ENCODE measurements at regions not wholly inside any gene's neighbourhood (a gene's known extent, or its start where the extent isn't known, plus 50 kb on each side); places are given as distances from the start of the nearest gene placed in this dataset.
A peak's percentile ranks its signal among the peaks of the same experiment; 100 is the strongest.

DNA sequence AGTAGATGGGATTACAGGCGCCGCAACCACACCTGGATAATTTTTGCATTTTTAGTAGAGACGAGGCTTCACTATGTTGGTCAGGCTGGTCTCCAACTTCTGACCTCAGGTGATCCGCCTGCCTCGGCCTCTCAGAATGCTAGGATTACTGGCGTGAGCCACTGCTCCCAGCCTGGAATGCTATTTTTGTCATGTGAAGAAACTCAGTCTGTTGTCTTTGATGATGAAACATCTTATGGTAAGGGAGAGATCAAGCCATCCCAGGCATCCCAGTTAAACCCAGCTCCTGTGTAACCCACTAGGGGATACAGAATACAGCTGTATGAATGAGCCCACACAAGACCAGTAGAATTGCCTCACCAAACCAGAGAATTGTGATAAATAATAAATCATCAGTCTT lies 83.6 kb upstream of the RBM24 start:
- TF ChIP-seq HDAC8 (tag; IDR thresholded peaks at IDR 0.05), result no peak
- no peak for TF ChIP-seq XRCC4 (IDR thresholded peaks at IDR 0.05; ENCODE audit: extremely low read depth, insufficient read depth, insufficient read length)
- no peak for TF ChIP-seq HMGN3 (IDR thresholded peaks at IDR 0.05; ENCODE audit: borderline replicate concordance, extremely low read depth, insufficient read length, low read depth, low read length)
- no peak for TF ChIP-seq CBFB (CRISPR knock-in tag; IDR thresholded peaks at IDR 0.05)
- TF ChIP-seq, protein P1, sequence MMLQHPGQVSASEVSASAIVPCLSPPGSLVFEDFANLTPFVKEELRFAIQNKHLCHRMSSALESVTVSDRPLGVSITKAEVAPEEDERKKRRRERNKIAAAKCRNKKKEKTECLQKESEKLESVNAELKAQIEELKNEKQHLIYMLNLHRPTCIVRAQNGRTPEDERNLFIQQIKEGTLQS (IDR thresholded peaks at IDR 0.05), result 0 out of 2 replicates have a peak, but pooled peaks have one; percentile 15
- TF ChIP-seq, protein P1 (CRISPR knock-in tag; conservative IDR thresholded peaks at IDR 0.05), result no peak
- no peak for TF ChIP-seq THRAP3 (IDR thresholded peaks at IDR 0.05; ENCODE audit: borderline replicate concordance)
- no peak for TF ChIP-seq KDM4B (IDR thresholded peaks at IDR 0.05; ENCODE audit: borderline replicate concordance in 2 of 2, low read depth in 1 of 2)
- Histone ChIP-seq H3K36me3 (ENCODE audit: control insufficient read depth, insufficient read depth, low read length) (no peaks in the 10 kb centered on the region), H3K9ac (ENCODE audit: insufficient read depth in 1 of 2, low read depth in 2 of 2, low read length in 2 of 2) (no peak overlapping the region), H3K27ac (ENCODE audit: extremely low read depth, low read depth, low read length) (no peak overlapping the region), H3K4me1 (replicated peaks in 1 of 2; ENCODE audit: control insufficient read depth in 2 of 2, insufficient read depth in 2 of 2, low read length in 2 of 2) (no peaks in the 10 kb centered on the region; a peak in 1 of 5 replicates), H3K9me3 (replicated peaks; ENCODE audit: control insufficient read depth, insufficient read depth, low read depth, low read length) (no peaks in the 10 kb centered on the region), H3K4me3 (no peak overlapping the region), H3K27me3 (ENCODE audit: control insufficient read depth in 2 of 2, insufficient read depth in 2 of 2, low read length in 2 of 2) (peaks cover 0 to 4% of the 10 kb centered on the region in 2 experiments; a peak in 1 of 5 replicates), H2AFZ (ENCODE audit: low read depth, low read length) (no peak overlapping the region), H3K9me1 (ENCODE audit: control insufficient read depth, insufficient read depth, low read length) (no peaks in the 10 kb centered on the region), H3K79me2 (ENCODE audit: control insufficient read depth, insufficient read depth, low read length) (no peaks in the 10 kb centered on the region), H4K20me1 (replicated peaks; ENCODE audit: control insufficient read depth, insufficient read depth, low read length) (no peaks in the 10 kb centered on the region), H3K4me2 (ENCODE audit: insufficient read depth, low read length) (no peak overlapping the region)
- 0% methylated on average over 6 of the region's 6 CpGs for WGBS (ENCODE audit: insufficient coverage, low coverage, missing lambda C conversion rate)
- CTCF ChIA-PET (ENCODE audit: low intra/inter-chr PET ratio), result no interaction called here
- POLR2A ChIA-PET, result no interaction called here
- FAIRE-seq (no peak), ATAC-seq (no peak), DNase-seq (ENCODE audit: extremely low read depth in 1 of 4, low spot score in 3 of 4) (no peak)
- in situ Hi-C loops (cut with MboI), result no loop called here
- intact Hi-C loops (cut with micrococcal nuclease), result no loop called here
- no TSS peak for BruUV-seq (replicated peaks)
